GM19240 (cell line): ENCODE measurements at regions not wholly inside any gene's neighbourhood (a gene's known extent, or its start where the extent isn't known, plus 50 kb on each side); places are given as distances from the start of the nearest gene placed in this dataset.
"Not testable (repeated sequence)": the region's sequence is repeated elsewhere in the genome, so short reads cannot be mapped to it uniquely, and the experiment has no call there.

ENCODE experiments used
- DNase-seq: peaks from one replicate; pipeline ENCODE4 v3.0.0; 2011; ENCODE audit warnings: low spot score; ENCODE audit not compliant: insufficient read length

DNA sequence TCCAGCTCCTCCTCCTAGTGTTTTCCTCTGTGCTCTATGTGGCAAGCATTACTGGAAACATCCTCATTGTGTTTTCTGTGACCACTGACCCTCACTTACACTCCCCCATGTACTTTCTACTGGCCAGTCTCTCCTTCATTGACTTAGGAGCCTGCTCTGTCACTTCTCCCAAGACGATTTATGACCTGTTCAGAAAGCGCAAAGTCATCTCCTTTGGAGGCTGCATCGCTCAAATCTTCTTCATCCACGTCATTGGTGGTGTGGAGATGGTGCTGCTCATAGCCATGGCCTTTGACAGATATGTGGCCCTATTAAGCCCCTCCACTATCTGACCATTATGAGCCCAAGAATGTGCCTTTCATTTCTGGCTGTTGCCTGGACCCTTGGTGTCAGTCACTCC lies 64.0 kb downstream of the OR4F15 start:
- DNase-seq = not testable (repeated sequence)

DNA sequence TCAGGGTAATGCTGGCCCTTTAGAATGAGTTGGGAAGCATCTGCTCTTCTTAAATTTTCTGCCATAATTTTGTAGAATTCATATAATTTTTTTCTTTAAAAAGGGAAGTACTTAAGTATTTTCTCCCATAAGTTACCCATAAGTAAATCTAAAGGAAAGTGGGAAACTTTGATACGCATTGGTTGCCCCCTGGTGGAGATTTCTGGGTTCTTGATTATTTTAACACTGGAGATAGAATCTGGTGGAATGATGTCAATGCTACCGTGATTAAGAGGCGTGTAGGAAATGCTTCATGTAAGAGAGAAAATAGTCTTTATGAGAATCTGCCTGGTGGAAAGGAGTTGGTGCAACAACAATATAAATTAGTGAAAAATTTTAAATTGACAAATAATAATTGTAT lies 65.6 kb downstream of the OR4F15 start:
- not testable (repeated sequence) for DNase-seq

DNA sequence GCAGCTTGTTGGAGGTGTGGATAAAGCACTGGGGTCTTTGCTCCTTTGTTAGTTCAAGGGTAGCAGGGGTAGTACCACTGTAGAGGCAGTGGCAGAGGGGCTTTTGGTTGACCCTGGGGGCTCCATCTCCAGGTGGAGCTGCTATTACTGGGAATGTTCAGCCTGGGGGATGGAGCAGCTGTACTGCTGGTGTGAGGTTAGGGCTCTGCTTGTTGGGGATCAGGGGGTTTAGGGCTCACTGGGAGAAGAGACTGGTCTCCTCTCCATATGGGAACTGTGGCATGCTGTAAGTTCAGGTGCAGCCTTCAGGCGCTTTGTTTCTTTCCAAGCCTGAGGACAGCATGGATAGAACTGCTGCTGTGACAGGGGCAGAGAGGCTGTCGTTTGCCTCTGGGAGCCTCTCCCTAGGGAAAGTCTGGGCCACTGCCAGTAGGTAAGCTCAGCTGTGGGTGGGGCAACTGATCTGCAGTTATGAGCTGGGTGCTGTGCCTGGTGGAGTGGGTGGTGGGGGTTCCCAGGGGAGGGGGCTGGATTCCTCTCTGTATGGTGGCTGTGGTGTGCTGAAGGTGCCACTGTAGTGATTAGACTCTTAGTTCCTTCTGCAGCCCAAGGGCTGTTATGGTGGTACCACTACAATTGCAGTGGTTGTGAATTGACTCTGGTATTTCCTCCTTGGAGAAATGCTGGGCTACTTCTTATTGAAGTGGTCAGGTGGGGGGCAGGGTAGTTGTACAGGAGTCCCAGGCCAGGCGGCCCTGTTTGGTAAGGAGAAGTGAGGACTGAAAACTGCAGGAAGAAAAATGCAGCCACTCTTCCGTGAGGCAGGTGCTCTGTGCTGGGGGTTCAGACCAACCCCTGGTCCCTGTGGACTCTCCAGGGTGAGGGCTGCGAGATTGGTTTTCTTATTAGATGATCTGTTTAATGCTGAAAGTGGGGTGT lies 100.6 kb downstream of the OR4F15 start:
- not testable (repeated sequence) for DNase-seq

DNA sequence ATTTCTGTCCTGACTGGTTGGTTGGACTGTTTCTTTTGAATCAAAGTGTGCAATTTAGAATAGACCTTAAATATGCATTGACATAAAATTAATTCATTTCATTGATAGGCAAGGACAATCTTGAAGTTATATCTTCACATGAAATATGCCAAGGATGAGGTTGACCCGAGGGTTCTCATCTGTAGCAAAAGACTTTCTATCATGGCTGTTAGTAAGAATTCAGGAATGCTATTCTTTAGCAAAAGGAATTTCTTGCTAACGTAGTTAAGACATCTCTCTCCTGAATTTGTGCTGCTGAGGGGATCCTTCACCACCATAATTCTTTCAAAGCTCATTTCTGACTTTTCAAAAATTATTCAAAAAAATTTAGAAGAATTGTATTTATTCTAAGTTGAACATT lies 112.6 kb downstream of the OR4F15 start:
- not testable (repeated sequence) for DNase-seq

DNA sequence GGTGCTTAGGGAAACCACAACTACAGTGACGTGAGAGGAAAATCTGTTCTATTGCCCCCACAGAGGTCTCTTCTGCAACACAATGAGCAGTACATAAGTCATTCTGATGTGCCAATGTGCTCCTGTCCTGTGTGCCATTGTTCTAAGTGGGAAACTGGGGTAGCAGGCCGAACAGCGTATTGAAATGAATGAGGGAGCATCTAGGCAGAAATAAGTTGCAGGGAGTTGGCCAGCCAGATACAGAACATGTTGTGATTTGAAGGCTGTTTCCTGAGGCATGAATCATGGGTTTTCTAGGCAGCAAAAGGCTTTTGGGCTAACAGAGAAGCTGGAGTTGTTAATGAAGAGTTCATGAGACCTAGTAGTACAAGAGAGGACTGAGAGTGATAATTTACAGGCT lies 122.5 kb downstream of the OR4F15 start:
- not testable (repeated sequence) for DNase-seq

DNA sequence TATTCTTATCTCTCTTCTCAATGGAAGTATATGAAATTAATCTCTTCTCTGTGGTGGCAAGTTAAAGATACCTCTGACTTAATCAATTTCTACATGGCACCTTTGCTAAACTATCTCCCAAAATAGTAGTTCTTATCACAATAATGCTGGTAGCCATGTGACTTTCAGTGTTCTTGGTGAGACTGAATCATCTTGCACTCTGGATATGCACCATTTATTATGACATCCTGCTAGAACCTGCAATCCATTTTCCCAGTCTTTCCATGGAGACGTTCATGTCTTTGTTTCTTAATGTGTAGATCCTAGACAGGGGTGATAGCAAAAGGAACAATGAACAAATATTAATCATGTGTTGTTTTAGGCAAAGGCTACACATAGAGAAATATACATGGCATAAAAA lies 125.4 kb downstream of the OR4F15 start:
- not testable (repeated sequence) for DNase-seq

DNA sequence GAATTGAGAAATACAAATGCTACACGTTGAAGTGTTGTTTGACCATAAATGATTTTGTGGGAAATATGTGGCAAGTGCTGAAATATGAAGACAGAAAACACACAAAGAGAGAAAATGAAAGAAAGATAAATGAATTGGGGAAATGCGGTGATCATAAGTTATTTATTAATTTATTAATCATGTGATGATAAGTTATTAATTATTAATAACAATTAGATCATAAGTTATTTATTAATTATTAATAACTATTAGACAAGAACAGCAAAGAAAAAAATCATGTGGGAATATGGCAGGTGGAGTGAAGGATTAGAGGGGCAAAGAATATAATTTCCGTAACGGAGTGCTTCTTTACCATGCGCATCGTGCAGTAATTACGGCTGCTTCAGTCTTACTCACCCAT lies 126.6 kb downstream of the OR4F15 start:
- not testable (repeated sequence) for DNase-seq

DNA sequence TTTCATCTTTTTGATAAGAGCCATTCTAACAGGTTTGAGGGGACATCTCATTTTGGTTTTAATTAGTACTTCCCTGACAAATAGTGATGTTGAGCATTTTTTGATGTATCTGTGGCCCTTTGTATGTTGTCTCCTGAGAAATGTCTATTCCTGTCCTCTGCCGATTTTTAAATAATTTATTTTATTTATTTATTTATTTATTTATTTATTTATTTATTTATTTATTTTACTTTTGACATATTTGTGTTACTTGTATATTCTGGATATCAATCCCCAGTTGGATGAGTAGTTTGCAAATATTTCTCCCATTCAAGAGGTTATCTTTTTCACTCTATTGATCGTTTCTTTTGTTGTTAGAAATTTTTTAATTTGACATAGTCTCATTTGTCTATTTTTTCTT lies 133.9 kb downstream of the OR4F15 start:
- DNase-seq = not testable (repeated sequence)

DNA sequence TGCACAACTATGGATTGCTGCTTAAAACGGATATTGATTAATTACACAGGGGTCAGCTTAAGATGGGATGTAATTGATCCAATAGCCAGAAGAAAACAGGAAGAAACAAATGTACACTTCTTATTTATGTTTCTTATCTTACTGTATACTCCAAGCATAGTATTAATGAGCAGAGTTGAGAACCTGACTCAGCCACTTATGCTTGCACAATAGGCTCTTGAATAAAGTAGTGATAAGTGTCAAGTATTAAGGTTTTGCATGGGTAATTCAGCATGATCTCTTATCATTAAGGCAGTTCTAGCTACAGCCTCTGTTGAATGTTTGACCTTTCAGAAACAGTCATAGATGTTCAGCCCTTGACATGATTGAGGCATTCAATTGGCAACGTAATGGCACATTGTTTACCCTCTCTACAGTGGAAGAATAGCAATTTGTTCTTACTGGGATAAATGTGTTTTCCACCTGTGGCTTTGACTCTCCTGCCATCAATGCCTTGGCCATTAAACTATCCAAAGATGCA lies 136.5 kb downstream of the OR4F15 start:
- not testable (repeated sequence) for DNase-seq

DNA sequence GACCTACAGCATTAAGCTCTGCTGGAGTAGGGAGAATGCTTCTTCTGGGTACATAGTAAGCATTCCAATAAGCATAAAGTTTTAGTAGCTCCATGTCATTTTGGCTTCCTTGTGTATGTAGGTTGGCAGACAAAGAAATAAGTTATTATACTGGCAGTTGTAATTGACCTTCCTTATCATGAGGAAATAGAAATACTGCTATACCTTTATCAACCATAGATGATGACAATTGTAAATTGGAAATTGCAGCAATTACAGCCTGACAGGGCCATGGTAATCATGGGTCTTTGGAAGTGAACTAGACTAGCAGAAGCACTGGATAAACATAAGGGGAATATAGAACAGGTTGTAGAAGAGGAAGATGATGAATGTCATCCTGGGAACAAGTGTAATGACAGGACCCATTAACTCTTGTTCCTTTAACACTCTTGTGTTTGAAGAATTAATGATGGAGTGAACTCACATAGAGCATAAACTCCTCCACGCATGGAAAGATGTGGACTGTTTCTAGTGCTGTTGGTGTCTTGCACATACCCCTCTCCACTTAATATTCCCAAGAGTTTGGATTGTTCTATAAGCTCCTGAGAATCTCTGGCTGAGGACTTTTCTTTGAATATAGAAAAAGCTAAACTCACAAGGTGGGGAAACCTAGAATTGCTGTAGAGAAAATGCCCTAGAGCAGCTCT lies 137.5 kb downstream of the OR4F15 start:
- DNase-seq = not testable (repeated sequence)

DNA sequence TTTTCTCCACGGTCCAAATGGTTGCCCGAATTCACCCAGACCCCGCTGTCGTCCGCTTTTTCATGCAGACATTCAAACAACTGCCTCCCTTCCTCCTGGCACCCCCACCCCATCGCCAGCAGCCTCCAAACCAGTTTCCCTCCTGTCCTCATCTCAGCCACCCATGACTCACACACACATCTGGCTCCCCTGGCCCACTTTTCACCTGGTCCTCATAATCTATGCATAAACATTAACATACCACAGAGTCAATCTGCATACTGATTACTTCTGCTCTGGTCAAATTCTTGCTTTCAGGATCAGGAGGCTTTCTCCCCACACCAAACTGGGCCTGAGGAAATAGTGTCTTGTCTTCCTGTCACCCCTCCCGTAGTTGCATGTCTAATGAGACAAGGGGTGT lies 142.0 kb downstream of the OR4F15 start:
- not testable (repeated sequence) for DNase-seq

DNA sequence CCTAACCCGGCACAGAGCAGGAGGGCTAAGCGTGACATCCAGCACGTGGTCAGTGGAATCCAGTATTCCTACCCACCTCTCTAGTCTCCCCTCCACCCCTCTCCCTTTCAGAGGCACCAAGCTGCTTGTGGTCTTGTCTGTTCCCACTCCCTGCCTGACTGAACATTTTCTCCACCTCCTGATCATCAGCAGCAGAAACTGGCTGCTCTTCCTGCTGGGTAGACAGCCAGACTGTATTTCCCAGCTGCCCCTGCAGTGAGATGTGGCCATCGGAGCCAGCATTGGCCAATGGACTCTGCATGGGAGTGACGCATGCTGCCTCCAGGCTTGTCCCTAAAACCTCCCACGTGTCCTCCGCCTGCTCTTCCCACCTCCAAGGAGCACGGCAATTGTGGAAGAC lies 143.8 kb downstream of the OR4F15 start:
- not testable (repeated sequence) for DNase-seq

DNA sequence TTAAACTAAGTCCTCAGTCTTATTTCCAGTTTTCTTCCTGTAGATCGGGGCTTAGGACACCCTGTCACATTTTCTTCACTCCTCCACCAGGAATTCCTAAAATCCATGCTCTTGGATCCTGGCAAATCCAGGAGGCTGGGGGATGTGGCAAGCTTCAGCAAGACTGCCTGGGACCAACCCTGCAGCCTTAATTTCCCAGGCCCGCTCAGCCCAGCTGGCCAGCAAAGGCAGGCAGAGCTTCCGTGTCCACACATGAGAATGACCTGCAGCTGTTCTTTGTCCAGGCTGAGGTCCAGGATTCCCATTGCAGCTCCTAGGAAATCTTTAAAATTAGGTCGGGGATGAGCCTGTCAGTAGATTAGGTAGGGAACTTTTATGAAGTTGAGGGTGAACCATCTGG lies 146.7 kb downstream of the OR4F15 start:
- DNase-seq = not testable (repeated sequence)

DNA sequence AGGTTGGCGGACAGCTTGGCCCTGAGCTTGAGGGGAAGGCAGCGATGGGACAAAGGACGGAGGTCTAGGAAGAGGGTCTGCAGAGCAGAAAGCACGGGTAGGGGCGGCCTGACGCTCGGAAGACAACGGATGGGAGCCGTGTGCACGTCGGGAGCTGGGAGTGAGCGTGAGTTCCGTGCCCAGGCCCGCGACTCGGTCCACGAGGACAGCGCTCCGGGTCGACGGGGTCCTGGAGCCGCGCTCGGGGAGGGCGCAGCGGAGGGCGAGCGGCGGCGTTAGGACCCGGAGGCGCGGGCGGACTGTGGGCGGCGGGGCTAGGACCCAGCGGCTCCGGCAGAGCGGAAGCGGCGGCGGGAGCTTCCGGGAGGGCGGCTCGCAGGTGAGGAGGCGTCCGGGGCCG lies 149.3 kb downstream of the OR4F15 start:
- DNase-seq = not testable (repeated sequence)

DNA sequence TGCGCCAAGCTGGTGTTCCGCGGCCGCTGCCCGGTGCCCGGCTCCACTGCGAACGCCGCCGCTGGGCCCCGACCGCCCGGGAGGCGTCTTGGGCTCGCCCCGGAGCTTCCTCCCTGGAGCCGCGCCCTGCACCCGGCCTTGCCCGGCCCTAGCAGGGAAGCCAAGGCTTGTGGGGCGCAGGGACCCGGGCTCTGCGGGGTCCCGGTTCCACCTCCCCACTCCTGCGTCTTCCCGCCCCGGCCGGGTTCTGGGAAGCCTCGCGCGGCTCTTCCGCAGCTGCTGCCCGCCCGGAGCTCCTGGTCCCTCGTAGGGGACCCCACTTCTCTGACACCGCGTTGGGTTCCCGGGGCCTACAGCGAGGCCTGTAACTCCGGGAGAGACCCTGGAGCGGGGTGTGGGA lies 149.8 kb downstream of the OR4F15 start:
- DNase-seq = not testable (repeated sequence)

DNA sequence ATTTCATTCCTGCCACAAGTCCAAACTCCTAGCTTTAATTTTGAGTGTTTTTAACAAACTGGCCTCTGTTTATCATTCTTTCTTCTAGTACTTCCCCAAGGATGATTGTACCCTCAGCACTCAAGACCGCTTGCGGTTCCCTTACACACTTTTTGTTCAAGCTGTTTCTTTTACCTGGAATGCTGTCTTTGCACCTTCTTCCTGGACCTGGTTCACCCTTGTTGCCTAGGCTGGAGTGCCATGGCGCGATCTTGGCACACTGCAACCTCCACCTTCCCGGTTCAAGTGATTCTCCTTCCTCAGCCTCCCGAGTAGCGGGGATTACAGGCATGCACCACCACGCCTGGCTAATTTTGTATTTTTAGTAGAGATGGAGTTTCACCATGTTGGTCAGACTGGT lies 151.7 kb downstream of the OR4F15 start:
- DNase-seq = not testable (repeated sequence)

DNA sequence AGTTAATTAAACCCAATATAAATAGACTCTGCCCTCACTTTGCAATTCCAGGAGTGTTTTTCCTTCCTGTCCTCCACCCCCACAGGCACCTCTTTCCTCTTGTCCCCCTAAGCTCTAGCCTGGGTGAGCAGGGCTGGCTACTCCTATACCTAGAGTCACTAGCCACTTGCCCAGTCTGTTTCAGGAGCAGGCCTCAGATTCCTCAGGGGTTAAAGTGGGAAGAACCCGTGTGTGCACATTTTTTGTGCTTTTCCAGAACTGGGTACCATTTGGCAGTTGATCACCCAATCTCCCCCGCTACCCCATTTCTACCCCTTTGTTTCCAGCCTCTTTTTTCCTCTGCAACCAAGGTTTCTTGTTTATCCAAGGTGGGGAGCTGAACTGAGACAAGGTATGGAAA lies 153.4 kb downstream of the OR4F15 start:
- not testable (repeated sequence) for DNase-seq

DNA sequence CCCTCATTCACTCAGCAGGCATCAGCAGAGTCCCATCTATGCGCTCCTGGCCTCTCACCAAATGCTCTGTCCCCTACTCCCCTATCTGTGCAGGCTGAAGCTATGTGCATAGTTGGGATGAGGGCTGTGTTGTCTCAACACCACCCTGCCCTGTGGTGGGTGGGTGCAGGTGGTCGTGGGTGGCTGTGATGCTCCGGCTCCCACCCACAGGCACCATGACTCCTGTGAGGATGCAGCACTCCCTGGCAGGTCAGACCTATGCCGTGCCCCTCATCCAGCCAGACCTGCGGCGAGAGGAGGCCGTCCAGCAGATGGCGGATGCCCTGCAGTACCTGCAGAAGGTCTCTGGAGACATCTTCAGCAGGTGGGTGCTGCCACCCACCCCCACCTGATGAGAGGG lies 153.9 kb downstream of the OR4F15 start:
- not testable (repeated sequence) for DNase-seq

DNA sequence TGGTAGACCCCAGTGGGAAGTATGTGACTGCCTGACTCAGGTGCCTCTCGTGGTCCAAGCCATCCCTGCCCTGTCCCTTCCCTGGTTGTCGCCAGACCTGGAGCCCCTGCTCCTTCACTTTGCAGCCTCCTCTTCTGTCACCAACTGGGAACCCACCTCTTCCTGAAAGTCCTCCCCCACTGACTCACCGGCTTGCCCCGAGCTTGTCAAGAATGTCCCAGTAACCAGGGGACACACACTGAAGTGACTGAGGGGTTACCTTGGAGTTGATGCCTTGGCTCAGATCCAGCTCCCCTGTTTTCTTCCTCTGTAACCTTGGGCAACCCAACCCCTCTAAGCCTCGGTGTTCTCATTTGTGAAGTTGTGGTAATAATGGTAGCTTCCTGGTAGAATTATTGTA lies 155.4 kb downstream of the OR4F15 start:
- DNase-seq = not testable (repeated sequence)

DNA sequence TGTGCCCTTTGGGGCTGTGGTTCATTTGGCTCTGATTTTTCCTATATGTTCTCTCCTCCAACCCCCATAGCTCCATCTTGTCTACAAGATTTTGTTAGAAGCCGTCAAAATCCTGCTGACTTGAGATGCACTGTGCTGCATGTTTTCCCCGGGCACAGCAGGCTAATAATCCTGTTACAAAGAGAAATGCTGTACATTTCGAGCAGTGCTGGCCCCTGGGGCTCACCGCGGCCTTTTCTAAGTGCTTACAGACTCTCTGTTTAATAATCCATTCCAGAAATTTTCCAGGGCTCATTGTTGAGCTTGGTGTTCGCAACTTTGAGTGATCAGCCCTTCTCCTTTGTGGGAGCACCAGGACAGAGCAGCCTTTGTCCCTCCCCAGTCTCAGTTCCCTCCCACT lies 158.6 kb downstream of the OR4F15 start:
- not testable (repeated sequence) for DNase-seq

DNA sequence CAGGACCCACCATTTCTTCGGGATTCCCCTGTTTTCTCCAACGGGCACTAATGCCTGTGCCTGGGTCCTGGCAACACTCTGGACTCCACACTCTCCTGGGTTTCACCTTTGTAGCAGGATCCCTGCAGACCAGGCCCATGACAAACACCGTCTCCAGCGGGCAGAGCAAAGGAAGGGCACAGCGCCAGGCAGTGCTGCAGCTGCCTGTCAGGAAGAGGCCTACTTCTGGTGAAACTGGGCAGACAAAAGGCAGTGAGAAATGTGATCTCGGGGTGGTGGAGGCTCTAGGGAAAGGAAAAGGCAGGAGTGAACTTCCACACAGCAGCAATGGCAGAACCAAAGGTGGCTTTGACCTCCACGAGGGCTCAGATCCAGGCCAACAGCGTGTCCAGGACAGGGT lies 165.3 kb downstream of the OR4F15 start:
- not testable (repeated sequence) for DNase-seq
